Activated CD4-positive, alpha-beta T cell treated with anti-CD3 and anti-CD28 coated beads for 36 hours (primary cell): ENCODE measurements at regions not wholly inside any gene's neighbourhood (a gene's known extent, or its start where the extent isn't known, plus 50 kb on each side); places are given as distances from the start of the nearest gene placed in this dataset.

Source experiments
- ATAC-seq: fragments of 200-7000 bp; cut with Tn5 transposase; one replicate; pipeline ENCODE4 v1.10.0; 2021; ENCODE audit warnings: mild to moderate bottlenecking, moderate library complexity
- CTCF ChIA-PET: fragments of 350-600 bp; sonication (Branson Sonifier 250); formaldehyde crosslinking; loops from one replicate; lab custom pipeline; 2021; ENCODE audit warnings: antibody characterized with exemption; lab: Charles Lee
- POLR2A ChIA-PET: fragments of 350-600 bp; sonication (Branson Sonifier 250); formaldehyde crosslinking; loops from one replicate; lab custom pipeline; 2021; ENCODE audit warnings: antibody characterized with exemption, inconsistent platforms; lab: Charles Lee
- DNase-seq: peaks from one replicate; pipeline ENCODE4 v3.0.0-alpha.2; 2020
- H3K27ac Mint-ChIP-seq: one replicate; pipeline ENCODE4 v1.8.0; 2021; ENCODE audit warnings: mixed read lengths
- H3K27me3 Mint-ChIP-seq: one replicate; pipeline ENCODE4 v1.8.0; 2021; ENCODE audit warnings: mixed read lengths
- H3K36me3 Mint-ChIP-seq: one replicate; pipeline ENCODE4 v1.8.0; 2021; ENCODE audit warnings: low read depth, mixed read lengths
- H3K4me1 Mint-ChIP-seq: one replicate; pipeline ENCODE4 v1.8.0; 2021; ENCODE audit warnings: mixed read lengths
- H3K4me3 Mint-ChIP-seq: one replicate; pipeline ENCODE4 v1.8.0; 2021; ENCODE audit warnings: mild to moderate bottlenecking, moderate library complexity, mixed read lengths
- H3K9me3 Mint-ChIP-seq: one replicate; pipeline ENCODE4 v1.8.0; 2021; ENCODE audit warnings: low read depth, mixed read lengths
- intact Hi-C, 2 experiments: fragments of 100-400 bp; cut with DNase I in 1 of 2; cut with micrococcal nuclease in 1 of 2; formaldehyde crosslinking; loops; one replicate each; pipeline versions ENCODE4 v1.14.2 to v1.15.1; 2022 to 2024; cut with DNase I, micrococcal nuclease

GRCh38 chr14:80414080-80414479 is 202.8 kb upstream of the DIO2 start:
- Mint-ChIP-seq H3K4me1 (no peaks in the 10 kb centered on the region), H3K9me3 (no peaks in the 10 kb centered on the region), H3K36me3 (no peaks in the 10 kb centered on the region), H3K27me3 (no peaks in the 10 kb centered on the region), H3K27ac (no peak overlapping the region), H3K4me3 (no peak overlapping the region)
- DNase-seq: no peak
- ChIA-PET CTCF (no interaction called here), POLR2A (no interaction called here)
- intact Hi-C loops: no loop called here
- ATAC-seq: no peak

GRCh38 chr14:80404413-80404812 is 193.1 kb upstream of the DIO2 start:
- no peaks in the 10 kb centered on the region for H3K27me3 Mint-ChIP-seq
- no peaks in the 10 kb centered on the region for H3K9me3 Mint-ChIP-seq
- DNase-seq: no peak
- ChIA-PET CTCF (no interaction called here), POLR2A (no interaction called here)
- no peak for ATAC-seq
- intact Hi-C loops: no loop called here
- H3K36me3 Mint-ChIP-seq: no peaks in the 10 kb centered on the region
- no peak overlapping the region for H3K27ac Mint-ChIP-seq
- H3K4me3 Mint-ChIP-seq: no peak overlapping the region
- H3K4me1 Mint-ChIP-seq: no peaks in the 10 kb centered on the region

GRCh38 chr14:80403036-80403435 is 191.7 kb upstream of the DIO2 start:
- ATAC-seq (no peak), DNase-seq (no peak)
- ChIA-PET POLR2A (no interaction called here), CTCF (no interaction called here)
- no peak overlapping the region for H3K27ac Mint-ChIP-seq
- intact Hi-C loops: no loop called here
- no peaks in the 10 kb centered on the region for H3K4me1 Mint-ChIP-seq
- H3K4me3 Mint-ChIP-seq: no peak overlapping the region
- H3K27me3 Mint-ChIP-seq: no peaks in the 10 kb centered on the region
- peaks cover 6% of the 10 kb centered on the region for H3K9me3 Mint-ChIP-seq
- no peaks in the 10 kb centered on the region for H3K36me3 Mint-ChIP-seq

DNA sequence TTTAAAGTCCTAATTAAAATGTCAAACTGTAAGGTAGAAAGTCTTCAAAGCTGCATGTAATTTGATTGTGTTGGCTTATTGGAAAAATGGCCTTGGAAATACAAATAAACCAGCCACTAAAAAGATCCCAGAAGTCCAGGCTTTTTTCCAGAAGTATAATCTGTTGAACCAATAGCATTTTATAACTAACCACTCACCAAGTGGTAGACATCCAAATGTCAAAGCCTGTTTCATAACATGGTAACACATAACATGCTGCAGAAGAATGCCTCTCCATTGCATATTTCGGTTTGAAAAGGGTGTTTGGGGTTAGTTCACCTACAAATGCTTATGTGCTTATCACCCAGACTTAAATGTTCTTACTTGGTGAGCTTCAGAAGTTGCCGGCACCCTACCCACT is 183.7 kb upstream of the DIO2 start:
- Mint-ChIP-seq H3K36me3 (no peaks in the 10 kb centered on the region), H3K27me3 (no peaks in the 10 kb centered on the region), H3K9me3 (peaks cover 14% of the 10 kb centered on the region), H3K4me3 (no peak overlapping the region), H3K4me1 (no peaks in the 10 kb centered on the region), H3K27ac (no peak overlapping the region)
- POLR2A ChIA-PET: no interaction called here
- DNase-seq (no peak), ATAC-seq (no peak)
- CTCF ChIA-PET: no interaction called here
- intact Hi-C loops: no loop called here

DNA sequence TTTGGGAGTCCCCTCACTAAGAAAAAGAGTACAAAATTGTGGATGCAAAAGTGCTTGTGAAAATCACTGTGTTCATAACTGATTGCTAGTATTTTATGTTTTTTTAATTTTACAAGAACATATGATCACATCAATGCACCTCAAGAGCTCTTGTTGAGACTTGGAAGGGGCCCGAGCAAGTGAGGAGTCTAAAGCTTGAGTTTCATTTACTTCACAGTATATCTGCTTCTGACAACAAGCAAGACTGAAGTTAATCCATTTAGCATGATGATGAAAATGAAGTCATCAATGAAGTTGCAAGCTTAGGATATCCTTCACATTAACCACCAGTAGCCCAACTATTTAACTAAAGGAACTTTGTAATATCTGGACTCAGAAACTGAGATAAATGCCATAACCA is 182.5 kb upstream of the DIO2 start:
- no peak for DNase-seq
- Mint-ChIP-seq H3K27me3 (no peaks in the 10 kb centered on the region), H3K9me3 (peaks cover 12% of the 10 kb centered on the region), H3K27ac (no peak overlapping the region), H3K4me3 (no peak overlapping the region), H3K36me3 (no peaks in the 10 kb centered on the region), H3K4me1 (no peaks in the 10 kb centered on the region)
- intact Hi-C loops: no loop called here
- no peak for ATAC-seq
- ChIA-PET CTCF (interaction anchor here (0.6 kb wide), 1 partner anchor 50 kb away, joined by 3 read pairs; no protein-coding TSS in a partner anchor), POLR2A (no interaction called here)

DNA sequence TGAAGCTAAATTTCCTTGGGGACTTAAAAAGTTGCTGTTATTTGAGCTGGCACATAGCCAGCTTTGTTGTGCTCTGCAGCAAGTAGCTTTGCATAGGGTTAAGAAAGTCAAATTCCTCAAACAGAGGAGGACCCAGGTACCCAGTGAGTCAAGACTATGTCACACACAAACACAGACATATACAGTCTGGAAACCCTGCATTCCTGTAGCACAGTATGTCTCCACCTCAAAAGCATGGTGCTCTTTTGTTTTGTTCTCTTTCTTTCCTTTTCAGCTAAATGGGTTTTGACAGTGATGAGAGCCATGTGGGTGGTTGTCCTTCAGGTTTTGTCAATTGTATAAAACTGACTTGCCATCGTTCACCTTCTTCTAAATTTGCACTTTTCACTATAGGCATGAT is 179.6 kb upstream of the DIO2 start:
- intact Hi-C loops: no loop called here
- DNase-seq (no peak), ATAC-seq (no peak)
- Mint-ChIP-seq H3K9me3 (no peaks in the 10 kb centered on the region), H3K27ac (no peak overlapping the region), H3K27me3 (no peaks in the 10 kb centered on the region), H3K4me1 (no peaks in the 10 kb centered on the region), H3K36me3 (no peaks in the 10 kb centered on the region), H3K4me3 (no peak overlapping the region)
- POLR2A ChIA-PET: no interaction called here
- CTCF ChIA-PET: no interaction called here

DNA sequence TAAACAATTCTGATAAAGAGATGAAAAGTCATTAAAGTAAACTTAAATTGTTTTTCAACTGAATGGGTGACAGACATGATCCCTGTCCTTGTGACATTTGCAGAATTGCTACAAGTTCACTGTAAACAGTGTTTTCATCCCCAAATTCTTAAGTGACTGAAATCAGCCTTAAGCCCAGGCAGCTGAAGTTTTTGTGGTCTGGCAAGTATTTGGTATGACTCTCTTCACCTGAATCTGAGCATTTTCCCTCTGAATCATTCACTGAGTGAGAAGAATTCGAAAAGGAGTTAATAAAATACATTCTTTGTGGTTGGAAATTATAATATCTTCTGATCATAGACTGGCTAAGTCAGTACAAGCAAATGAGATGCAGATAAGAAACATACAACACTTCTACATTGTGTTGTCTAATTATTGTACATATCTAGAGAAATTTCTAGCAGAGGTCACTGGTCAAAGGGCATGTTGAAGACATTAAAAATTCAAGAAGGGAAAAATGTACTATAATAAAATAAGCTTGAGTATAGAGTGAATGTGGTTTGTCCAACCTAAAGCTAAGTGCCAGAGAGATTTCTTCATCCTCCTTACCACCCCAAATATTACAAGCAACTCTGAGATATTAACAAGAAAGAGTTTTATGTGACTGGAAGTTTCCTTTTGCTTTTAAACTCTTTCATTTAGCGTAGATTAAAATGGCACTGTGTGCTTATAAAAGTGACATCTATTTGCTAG is 177.8 kb upstream of the DIO2 start:
- H3K27me3 Mint-ChIP-seq: no peaks in the 10 kb centered on the region
- no peak for DNase-seq
- H3K4me3 Mint-ChIP-seq: no peak overlapping the region
- ChIA-PET POLR2A (no interaction called here), CTCF (no interaction called here)
- H3K9me3 Mint-ChIP-seq: no peaks in the 10 kb centered on the region
- no peaks in the 10 kb centered on the region for H3K36me3 Mint-ChIP-seq
- ATAC-seq: no peak
- H3K4me1 Mint-ChIP-seq: no peaks in the 10 kb centered on the region
- intact Hi-C loops: no loop called here
- no peak overlapping the region for H3K27ac Mint-ChIP-seq

DNA sequence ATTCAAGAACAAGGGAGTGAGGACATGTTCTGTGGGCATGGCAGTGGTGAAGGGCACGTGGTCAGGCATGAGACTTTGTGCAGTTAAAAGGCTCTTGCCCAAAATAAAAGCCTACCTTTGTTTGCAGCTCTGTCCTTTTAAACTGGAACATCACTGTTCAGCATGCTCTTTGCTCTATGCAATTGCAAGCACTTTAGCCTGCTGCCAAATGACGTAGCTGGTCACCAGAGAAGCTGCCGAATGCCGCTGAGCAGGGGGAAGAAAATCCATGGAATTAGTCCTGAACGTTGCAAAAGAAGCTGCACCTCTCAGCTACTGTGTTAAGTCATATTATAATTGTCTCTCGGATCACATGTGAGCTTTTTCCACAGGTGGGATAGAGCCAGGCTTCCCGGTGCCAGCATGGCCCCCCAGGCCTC is 176.3 kb upstream of the DIO2 start:
- intact Hi-C loops: no loop called here
- no peak overlapping the region for H3K4me3 Mint-ChIP-seq
- H3K9me3 Mint-ChIP-seq: no peaks in the 10 kb centered on the region
- ATAC-seq: no peak
- no peaks in the 10 kb centered on the region for H3K36me3 Mint-ChIP-seq
- DNase-seq: no peak
- H3K4me1 Mint-ChIP-seq: no peaks in the 10 kb centered on the region
- ChIA-PET POLR2A (no interaction called here), CTCF (no interaction called here)
- H3K27ac Mint-ChIP-seq: no peak overlapping the region
- H3K27me3 Mint-ChIP-seq: no peaks in the 10 kb centered on the region

- H3K36me3 Mint-ChIP-seq: no peaks in the 10 kb centered on the region
- intact Hi-C loops: no loop called here
- H3K27me3 Mint-ChIP-seq: no peaks in the 10 kb centered on the region
- no peak overlapping the region for H3K4me3 Mint-ChIP-seq
- H3K9me3 Mint-ChIP-seq: no peaks in the 10 kb centered on the region
- no peak overlapping the region for H3K27ac Mint-ChIP-seq
- CTCF ChIA-PET: no interaction called here
- no peaks in the 10 kb centered on the region for H3K4me1 Mint-ChIP-seq
- ATAC-seq (no peak), DNase-seq (no peak)
- POLR2A ChIA-PET: no interaction called here
Observed at GRCh38 chr14:80385336-80385735, 174.0 kb upstream of the DIO2 start.

DNA sequence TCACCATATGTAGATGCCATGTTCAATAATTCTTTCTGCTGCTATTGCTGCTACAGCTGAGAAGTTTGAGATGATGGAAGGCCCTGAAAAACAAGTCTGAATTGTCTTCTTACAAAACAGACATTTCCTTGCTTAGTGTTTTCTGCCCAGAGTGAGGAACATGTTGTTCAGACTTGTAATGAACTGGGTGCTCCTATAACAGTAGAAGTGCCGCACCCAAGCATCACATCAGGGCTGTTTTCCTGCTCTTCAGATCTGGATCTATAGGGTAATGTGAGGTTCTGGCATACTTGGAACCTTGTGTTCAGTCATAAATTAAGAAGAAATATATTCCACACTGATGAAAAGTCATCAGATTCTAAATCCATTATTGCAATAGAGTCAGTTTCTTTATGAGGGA is 171.9 kb upstream of the DIO2 start:
- no peaks in the 10 kb centered on the region for H3K9me3 Mint-ChIP-seq
- H3K4me1 Mint-ChIP-seq: no peaks in the 10 kb centered on the region
- ATAC-seq (no peak), DNase-seq (no peak)
- ChIA-PET POLR2A (no interaction called here), CTCF (no interaction called here)
- no peak overlapping the region for H3K27ac Mint-ChIP-seq
- no peak overlapping the region for H3K4me3 Mint-ChIP-seq
- H3K36me3 Mint-ChIP-seq: no peaks in the 10 kb centered on the region
- no peaks in the 10 kb centered on the region for H3K27me3 Mint-ChIP-seq
- intact Hi-C loops: no loop called here

DNA sequence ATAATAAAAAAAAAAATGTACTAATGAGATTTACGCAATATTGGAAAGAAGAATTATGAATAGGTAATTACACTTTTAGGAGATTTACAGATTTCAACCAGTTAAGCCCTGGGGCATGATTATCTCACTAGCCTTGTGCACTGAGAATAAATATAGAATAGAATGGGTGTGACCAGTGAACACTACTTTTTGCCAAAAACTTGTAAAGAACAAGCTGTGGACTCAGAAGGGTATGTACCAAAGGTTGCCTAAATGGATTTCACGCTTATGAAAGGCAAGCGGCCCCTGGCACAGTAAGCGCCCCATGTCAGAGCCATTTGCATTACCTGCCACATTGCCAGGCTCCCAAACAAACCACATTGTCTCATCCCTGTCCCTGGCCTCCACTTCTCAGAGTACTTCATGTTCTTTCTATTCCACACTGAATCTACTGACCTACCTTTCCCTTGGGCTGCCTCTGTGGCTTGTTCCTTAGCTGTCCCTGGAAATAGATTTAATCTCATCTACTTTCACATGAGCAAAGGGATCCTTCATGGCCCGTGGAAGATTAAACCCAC is 170.6 kb upstream of the DIO2 start:
- POLR2A ChIA-PET: no interaction called here
- Mint-ChIP-seq H3K4me3 (no peak overlapping the region), H3K4me1 (no peaks in the 10 kb centered on the region), H3K9me3 (no peaks in the 10 kb centered on the region), H3K27ac (no peak overlapping the region), H3K36me3 (no peaks in the 10 kb centered on the region), H3K27me3 (no peaks in the 10 kb centered on the region)
- CTCF ChIA-PET: no interaction called here
- intact Hi-C loops: no loop called here
- ATAC-seq: no peak
- no peak for DNase-seq

DNA sequence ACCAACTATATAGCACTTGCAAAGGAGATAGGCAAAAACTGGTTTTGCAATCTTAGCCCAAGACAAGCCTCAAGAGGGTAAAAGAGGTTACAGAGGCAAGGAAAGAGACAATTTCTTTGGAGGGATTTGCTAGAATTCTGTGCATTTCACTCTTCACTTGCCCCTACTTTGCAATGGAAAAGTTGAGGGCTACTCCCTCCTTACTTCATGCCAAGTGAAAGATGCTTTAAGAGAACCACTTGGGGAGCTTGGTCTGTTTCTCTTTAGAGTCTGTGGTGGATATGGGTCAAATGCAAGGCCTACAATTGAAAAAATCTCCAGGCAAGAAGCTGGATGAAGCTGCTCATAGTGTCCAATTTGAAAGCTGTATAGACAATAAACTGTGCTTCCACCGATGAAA is 167.7 kb upstream of the DIO2 start:
- no peak for ATAC-seq
- H3K4me1 Mint-ChIP-seq: no peaks in the 10 kb centered on the region
- CTCF ChIA-PET: interaction anchor here (1.2 kb wide), 1 partner anchor 265 kb away, joined by 4 read pairs; no protein-coding TSS in a partner anchor

More for the DNA sequence above, 167.7 kb upstream of the DIO2 start:
- Mint-ChIP-seq H3K36me3 (no peaks in the 10 kb centered on the region), H3K27me3 (no peaks in the 10 kb centered on the region), H3K9me3 (no peaks in the 10 kb centered on the region), H3K27ac (no peak overlapping the region), H3K4me3 (no peak overlapping the region)
- POLR2A ChIA-PET: no interaction called here
- DNase-seq: no peak
- intact Hi-C loops: no loop called here
